Omental fat pad (tissue), 3 donors: ENCODE measurements at regions not wholly inside any gene's neighbourhood (a gene's known extent, or its start where the extent isn't known, plus 50 kb on each side); places are given as distances from the start of the nearest gene placed in this dataset.

Experiments
- ATAC-seq: fragments of 150-250 bp; one replicate; pipeline ENCODE4 v1.9.1; 2016; ENCODE audit warnings: mild to moderate bottlenecking, moderate library complexity; ENCODE audit not compliant: low FRiP score
- DNase-seq: peaks from one replicate; pipeline ENCODE4 v3.0.0-alpha.2; 2019; ENCODE audit warnings: low spot score
- CTCF ChIP-seq, 3 donors: fragments of 450-650 bp; IDR thresholded peaks; one replicate each; pipeline ENCODE4 v1.5.1; 2016 to 2017; ENCODE audit warnings: antibody characterized with exemption in 3 of 3, mild to moderate bottlenecking in 3 of 3, moderate library complexity in 2 of 3

GRCh38 chr12:97359021-97359690, 103.4 kb upstream of the RMST start:
- no peak for TF ChIP-seq CTCF (IDR thresholded peaks at IDR 0.05)
- DNase-seq (no peak), ATAC-seq (no peak)

DNA sequence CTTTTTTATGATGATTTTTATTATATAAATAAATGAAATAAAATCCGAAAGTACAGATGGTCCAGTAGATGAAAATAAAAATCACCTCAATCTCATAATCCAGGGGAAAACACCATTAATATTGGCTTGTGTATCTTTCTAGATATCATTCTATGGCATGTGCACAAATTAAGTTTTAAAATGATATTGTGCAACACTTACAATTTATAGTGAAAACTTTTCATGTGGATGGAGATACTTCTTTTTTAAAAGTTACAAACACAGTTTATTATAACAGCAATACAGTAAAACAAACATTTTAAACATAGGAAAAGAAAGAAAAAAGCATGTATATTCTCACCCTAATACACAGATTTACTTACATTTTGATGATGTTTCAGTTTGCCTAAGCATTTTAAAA, 98.9 kb upstream of the RMST start:
- ATAC-seq (no peak), DNase-seq (no peak)
- no peak for TF ChIP-seq CTCF (IDR thresholded peaks at IDR 0.05)

DNA sequence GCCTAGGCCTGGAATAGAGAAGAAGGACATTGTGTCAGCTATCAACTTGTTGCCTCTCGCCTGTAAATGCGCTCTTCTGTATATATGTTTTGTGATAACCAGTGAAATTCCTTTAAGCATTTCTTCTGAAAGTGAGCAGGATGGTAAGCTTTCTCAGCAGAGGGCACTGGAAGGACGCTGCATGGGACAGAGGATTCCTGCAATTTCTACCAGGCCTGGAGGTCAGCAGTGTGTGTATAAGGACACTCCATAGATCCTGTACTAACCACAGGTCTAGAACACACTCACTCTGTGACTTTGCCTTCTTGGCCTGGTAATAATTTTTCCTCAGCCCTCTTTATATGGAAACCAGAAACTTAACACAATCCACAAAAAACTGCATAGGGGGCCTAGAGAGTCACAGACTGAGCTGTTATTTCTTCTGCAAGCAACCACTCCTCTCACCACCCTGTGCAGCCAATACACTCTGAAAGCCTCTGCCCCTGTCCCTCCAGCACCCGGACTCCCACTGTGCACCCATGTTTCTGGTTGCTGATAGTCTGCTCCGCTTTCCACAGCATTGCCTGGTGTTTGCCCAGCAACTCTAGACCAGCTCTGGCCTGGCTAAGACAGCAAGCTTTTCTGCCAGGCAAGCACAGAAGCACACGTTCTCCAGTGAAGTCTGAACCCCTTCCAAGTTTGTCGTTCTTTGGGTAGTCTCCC, 94.0 kb upstream of the RMST start:
- no peak for ATAC-seq

GRCh38 chr12:97375310-97375709, 87.3 kb upstream of the RMST start:
- DNase-seq (no peak), ATAC-seq (no peak)
- TF ChIP-seq CTCF (IDR thresholded peaks at IDR 0.05), result no peak

More for the DNA sequence above, 94.0 kb upstream of the RMST start:
- no peak for DNase-seq
- no peak for TF ChIP-seq CTCF (IDR thresholded peaks at IDR 0.05)

GRCh38 chr12:97380440-97380839, 82.2 kb upstream of the RMST start:
- ATAC-seq (no peak), DNase-seq (no peak)
- TF ChIP-seq CTCF (IDR thresholded peaks at IDR 0.05), result no peak

GRCh38 chr12:97385121-97385520, 77.5 kb upstream of the RMST start:
- no peak for DNase-seq
- ATAC-seq, result no peak
- TF ChIP-seq CTCF (IDR thresholded peaks at IDR 0.05), result no peak

GRCh38 chr12:97386133-97386581, 76.4 kb upstream of the RMST start:
- TF ChIP-seq CTCF (IDR thresholded peaks at IDR 0.05), result no peak
- no peak for ATAC-seq
- DNase-seq, result no peak
